NCI-H345 (cell line): ENCODE measurements at regions not wholly inside any gene's neighbourhood (a gene's known extent, or its start where the extent isn't known, plus 50 kb on each side); places are given as distances from the start of the nearest gene placed in this dataset.

ENCODE experiments used
- DNase-seq: peaks from one replicate; lab custom pipeline; 2025; lab: John Stamatoyannopoulos, UW

- no peak for DNase-seq
Observed at GRCh38 chr2:22486343-22486742, 898.6 kb upstream of the KLHL29 start.

GRCh38 chr2:22487036-22487435 lies 897.9 kb upstream of the KLHL29 start:
- no peak for DNase-seq

- no peak for DNase-seq
Observed at GRCh38 chr2:22487541-22487940, 897.4 kb upstream of the KLHL29 start.

- DNase-seq = no peak
Observed at GRCh38 chr2:22491442-22491841, 893.5 kb upstream of the KLHL29 start.

- no peak for DNase-seq
Observed at GRCh38 chr2:22494156-22494555, 890.8 kb upstream of the KLHL29 start.

GRCh38 chr2:22497064-22497463 lies 887.9 kb upstream of the KLHL29 start:
- no peak for DNase-seq

- no peak for DNase-seq
Observed at GRCh38 chr2:22497789-22498188, 887.2 kb upstream of the KLHL29 start.

- no peak for DNase-seq
Observed at GRCh38 chr2:22499082-22499839, 885.7 kb upstream of the KLHL29 start.

- no peak for DNase-seq
Observed at GRCh38 chr2:22500555-22500935, 884.4 kb upstream of the KLHL29 start.

- DNase-seq = no peak
Observed at GRCh38 chr2:22501851-22502250, 883.1 kb upstream of the KLHL29 start.

GRCh38 chr2:22513563-22513962 lies 871.4 kb upstream of the KLHL29 start:
- no peak for DNase-seq

- no peak for DNase-seq
Observed at GRCh38 chr2:22517141-22517540, 867.8 kb upstream of the KLHL29 start.

GRCh38 chr2:22518641-22519040 lies 866.3 kb upstream of the KLHL29 start:
- DNase-seq = no peak

GRCh38 chr2:22520369-22521288 lies 864.4 kb upstream of the KLHL29 start:
- DNase-seq = no peak

GRCh38 chr2:22521620-22522019 lies 863.4 kb upstream of the KLHL29 start:
- DNase-seq = no peak

GRCh38 chr2:22525681-22526080 lies 859.3 kb upstream of the KLHL29 start:
- DNase-seq = no peak

- DNase-seq = no peak
Observed at GRCh38 chr2:22530131-22530530, 854.8 kb upstream of the KLHL29 start.

- DNase-seq = no peak
Observed at GRCh38 chr2:22536133-22536532, 848.8 kb upstream of the KLHL29 start.

- no peak for DNase-seq
Observed at GRCh38 chr2:22554453-22554852, 830.5 kb upstream of the KLHL29 start.

GRCh38 chr2:22557406-22557805 lies 827.6 kb upstream of the KLHL29 start:
- DNase-seq = no peak

GRCh38 chr2:22560021-22560420 lies 825.0 kb upstream of the KLHL29 start:
- no peak for DNase-seq

- DNase-seq = no peak
Observed at GRCh38 chr2:22579341-22579740, 805.6 kb upstream of the KLHL29 start.

- DNase-seq = no peak
Observed at GRCh38 chr2:22582107-22582506, 802.9 kb upstream of the KLHL29 start.
